GM08714 (cell line): ENCODE measurements at regions not wholly inside any gene's neighbourhood (a gene's known extent, or its start where the extent isn't known, plus 50 kb on each side); places are given as distances from the start of the nearest gene placed in this dataset.

Source experiments
- H3K4me3 ChIP-seq: fragments of 200-500 bp; sonication (Bioruptor generic); 2 replicates; pipeline ENCODE4 v1.5.1; 2014; ENCODE audit warnings: mild to moderate bottlenecking, low read length, inconsistent platforms
- ZNF274 ChIP-seq: IDR thresholded peaks from 2 replicates; pipeline ENCODE4 v1.6.1; 2012; ENCODE audit warnings: mild to moderate bottlenecking, low read depth, low read length

DNA sequence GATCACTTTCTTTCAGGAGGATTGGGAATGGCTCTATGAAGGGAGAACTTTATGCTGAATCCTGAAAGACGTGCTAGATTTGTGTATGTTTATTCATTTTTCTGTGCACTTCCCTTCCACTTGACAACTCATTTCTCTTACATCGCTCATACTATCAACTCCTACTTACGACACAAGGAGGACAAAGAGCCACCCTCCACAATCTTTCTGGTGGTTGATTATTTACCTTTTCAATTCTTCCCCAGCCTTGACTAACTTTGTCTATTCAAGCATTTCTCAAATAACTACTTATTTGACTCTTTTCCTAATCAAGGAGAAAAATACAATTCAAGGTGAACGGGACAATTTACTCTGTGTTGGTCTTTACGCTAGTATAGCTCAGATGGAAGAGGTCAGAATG lies 622.1 kb downstream of the TLR4 start:
- TF ChIP-seq ZNF274: no peak
- H3K4me3 ChIP-seq: no peak overlapping the region

- no peak overlapping the region for H3K4me3 ChIP-seq
- TF ChIP-seq ZNF274: no peak
These were observed 626.2 kb downstream of the TLR4 start for GRCh38 chr9:118330191-118330986.

GRCh38 chr9:118331622-118332045 lies 627.4 kb downstream of the TLR4 start:
- no peak for TF ChIP-seq ZNF274
- no peak overlapping the region for H3K4me3 ChIP-seq

DNA sequence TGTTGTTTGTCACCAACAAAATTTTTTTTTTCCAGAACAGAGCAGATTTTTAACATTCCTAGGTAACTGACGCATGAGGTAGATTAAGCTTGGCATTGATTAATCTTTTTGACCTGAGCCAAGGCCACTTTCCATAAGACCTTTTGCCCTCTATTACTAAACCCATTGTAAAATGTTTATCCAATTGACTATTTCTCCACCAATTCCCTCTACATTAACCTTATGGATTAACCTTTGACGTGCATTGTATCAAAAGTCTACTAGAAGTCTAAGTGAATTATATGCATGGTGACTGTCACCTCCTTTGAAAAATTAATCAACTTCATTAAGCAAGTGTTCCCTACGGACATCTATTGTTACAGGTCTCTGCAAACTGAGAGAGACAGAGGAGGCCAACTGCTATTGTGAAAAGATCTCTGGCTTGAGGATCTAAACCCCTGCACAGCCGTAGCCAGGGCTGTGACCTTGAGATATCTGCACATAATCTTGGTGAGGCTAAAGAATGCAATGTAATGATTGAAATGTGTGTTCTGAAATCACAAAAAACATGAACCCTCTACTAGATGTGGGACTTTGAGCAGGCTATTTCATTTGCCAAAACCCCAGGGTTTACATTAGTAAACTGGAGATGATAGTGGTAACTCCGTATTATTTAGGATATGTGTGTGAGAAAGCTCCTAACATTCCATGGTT lies 632.2 kb downstream of the TLR4 start:
- TF ChIP-seq ZNF274: no peak
- no peak overlapping the region for H3K4me3 ChIP-seq

GRCh38 chr9:118336943-118337330 lies 632.7 kb downstream of the TLR4 start:
- TF ChIP-seq ZNF274: no peak
- H3K4me3 ChIP-seq: no peak overlapping the region

DNA sequence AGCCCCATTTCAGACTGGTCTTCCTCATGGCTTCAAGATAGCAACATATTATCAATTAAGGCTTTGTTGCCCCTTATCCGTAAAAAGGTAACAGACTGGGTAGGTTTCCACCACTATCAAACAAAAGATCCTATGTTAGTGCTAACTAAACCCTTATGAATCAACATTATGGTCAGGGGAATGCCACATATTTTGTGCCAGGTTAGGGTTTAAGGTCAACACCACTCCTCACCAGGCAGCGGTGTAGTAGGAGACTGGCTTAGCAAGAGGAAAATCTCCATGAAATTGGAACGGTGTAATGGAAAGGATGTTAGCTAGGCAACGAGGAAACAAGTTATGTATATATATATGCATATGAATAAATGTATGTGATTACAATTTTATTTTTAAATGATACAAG lies 655.8 kb downstream of the TLR4 start:
- no peak overlapping the region for H3K4me3 ChIP-seq

DNA sequence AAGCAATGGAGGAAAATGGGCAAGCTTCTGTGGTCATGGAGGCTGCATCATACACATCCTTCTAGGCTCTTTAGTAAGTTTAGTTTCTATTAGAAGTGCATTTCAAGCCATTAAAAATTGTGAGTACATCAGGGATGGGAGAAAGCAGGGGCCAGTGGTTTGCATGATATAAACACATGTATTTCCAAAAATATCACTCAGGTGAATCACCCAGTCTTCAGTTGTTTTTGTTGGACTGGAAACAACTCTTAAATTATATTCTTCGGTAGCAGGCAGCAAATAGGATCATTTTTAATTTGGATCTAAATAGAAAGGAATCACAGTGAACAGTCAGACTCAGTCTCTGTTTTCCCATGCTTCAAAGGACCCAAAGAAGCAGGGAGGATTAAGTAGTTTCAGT lies 657.9 kb downstream of the TLR4 start:
- no peak overlapping the region for H3K4me3 ChIP-seq
- TF ChIP-seq ZNF274: no peak

More for the DNA sequence above, 655.8 kb downstream of the TLR4 start:
- TF ChIP-seq ZNF274: no peak

DNA sequence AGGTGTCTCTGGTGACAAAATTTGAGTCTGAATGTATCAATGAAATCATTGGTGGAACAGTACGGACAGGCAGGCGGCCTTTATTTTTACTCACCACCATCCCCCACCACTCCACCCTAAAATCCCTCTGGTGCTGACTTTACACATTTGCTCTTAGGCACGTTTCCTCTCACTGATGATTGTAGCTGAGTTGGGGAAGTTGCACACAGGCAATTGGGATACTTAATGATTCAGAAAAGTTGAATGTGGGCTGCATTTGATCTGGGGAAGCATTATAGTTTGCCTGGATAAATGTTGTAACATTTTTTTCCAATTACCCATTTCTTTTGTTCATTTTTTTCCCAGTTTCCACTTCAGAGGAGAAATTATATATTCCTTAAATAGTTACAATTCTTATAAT lies 658.4 kb downstream of the TLR4 start:
- TF ChIP-seq ZNF274: no peak

GRCh38 chr9:118364266-118365106 lies 660.3 kb downstream of the TLR4 start:
- no peak overlapping the region for H3K4me3 ChIP-seq
- TF ChIP-seq ZNF274: no peak

More for the DNA sequence above, 658.4 kb downstream of the TLR4 start:
- no peak overlapping the region for H3K4me3 ChIP-seq

DNA sequence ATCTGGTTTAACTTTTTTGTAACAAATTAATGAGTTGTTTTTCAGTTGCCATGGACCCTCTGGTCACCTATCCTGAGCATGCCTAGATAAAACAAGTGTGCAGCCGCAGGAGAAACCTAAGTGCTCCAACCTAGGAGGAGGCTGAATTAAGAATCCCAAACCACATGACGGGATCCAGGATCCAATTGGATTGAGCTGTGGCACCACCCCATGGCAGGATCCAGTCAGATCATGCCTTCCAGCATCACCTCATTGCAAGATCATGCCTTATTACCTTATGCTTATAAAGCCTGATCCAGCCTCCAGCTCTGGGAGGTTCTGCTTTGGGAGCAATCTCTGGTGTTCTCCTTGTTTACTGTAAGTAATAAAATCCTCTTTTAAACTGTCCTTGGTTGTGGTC lies 662.0 kb downstream of the TLR4 start:
- no peak overlapping the region for H3K4me3 ChIP-seq
- no peak for TF ChIP-seq ZNF274

GRCh38 chr9:118367383-118367782 lies 663.2 kb downstream of the TLR4 start:
- no peak overlapping the region for H3K4me3 ChIP-seq
- TF ChIP-seq ZNF274: no peak

- no peak for TF ChIP-seq ZNF274
- H3K4me3 ChIP-seq: no peak overlapping the region
These were observed 680.4 kb downstream of the TLR4 start for GRCh38 chr9:118384531-118385100.

- no peak for TF ChIP-seq ZNF274
- no peak overlapping the region for H3K4me3 ChIP-seq
These were observed 691.2 kb downstream of the TLR4 start for GRCh38 chr9:118395415-118395814.

DNA sequence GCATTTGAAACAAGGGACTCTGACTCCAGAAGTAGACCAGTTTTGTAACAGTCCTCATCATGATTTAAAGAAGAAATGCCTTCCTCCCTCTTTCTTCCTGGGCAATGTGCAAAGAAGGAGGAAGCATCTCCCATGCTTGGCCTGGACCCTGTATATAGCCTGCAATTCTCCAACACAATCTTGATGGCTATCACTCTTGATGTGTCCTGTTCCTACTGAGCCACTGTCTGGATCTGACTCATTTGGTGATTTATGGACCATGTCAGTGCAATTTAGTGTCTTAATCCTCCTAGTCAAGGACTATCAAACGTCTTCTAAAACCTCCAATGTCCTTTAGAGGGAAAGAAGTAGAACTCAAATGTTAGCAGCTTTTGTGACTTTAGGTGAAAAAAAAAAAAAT lies 697.3 kb downstream of the TLR4 start:
- no peak overlapping the region for H3K4me3 ChIP-seq
- TF ChIP-seq ZNF274: no peak

DNA sequence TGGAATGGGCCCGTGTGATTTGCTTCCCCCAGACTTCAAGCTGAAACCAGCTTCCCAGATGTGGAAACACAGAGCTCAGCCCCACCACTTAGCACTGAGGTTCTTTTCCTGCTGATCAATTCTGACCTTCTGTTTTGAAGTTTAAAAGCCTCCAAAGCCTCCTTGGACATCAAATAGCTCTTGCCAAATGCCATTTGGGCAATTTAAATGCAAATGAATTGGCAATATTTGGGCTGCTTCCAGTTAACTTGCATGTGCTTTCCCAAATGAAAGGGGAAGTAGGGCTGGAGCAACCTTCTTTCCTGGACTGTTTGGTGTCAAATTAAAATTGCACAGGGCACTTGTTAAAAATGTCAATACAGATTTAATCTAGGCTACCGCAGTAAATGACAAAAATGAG lies 710.5 kb downstream of the TLR4 start:
- no peak overlapping the region for H3K4me3 ChIP-seq
- no peak for TF ChIP-seq ZNF274
